CD4-positive, alpha-beta T cell treated with Interleukin-17A for 4 hours (primary cell): ENCODE measurements at regions not wholly inside any gene's neighbourhood (a gene's known extent, or its start where the extent isn't known, plus 50 kb on each side); places are given as distances from the start of the nearest gene placed in this dataset.

ENCODE experiments used
- DNase-seq: peaks from one replicate; pipeline ENCODE4 v3.0.0-alpha.2; 2020; ENCODE audit warnings: mixed read lengths

DNA sequence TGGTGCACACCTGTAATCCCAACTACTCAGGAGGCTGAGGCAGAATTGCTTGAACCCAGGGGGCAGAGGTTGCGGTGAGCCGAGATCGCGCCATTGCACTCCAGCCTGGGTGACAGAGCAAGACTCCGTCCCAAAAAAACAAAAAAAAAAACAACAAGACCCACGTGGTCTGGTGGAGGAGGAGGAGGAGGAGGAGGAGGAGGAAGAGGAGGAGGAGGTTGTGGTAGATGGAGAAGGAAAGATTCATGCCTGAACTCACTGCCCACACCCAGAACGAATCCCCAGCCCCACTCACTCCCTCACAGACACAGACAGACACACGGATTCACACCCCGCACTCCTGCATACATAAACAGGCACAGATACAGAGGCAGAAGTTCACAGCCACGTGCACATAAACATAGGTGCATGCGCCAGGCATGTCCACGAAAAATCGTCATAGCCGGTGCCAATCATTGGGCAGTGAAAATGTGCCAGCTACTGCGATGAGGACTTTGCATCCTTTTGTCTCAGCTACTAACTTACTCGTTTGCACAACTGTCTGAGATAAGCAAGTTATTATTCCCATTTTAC is 138.5 kb downstream of the WSCD1 start:
- DNase-seq, result no peak

DNA sequence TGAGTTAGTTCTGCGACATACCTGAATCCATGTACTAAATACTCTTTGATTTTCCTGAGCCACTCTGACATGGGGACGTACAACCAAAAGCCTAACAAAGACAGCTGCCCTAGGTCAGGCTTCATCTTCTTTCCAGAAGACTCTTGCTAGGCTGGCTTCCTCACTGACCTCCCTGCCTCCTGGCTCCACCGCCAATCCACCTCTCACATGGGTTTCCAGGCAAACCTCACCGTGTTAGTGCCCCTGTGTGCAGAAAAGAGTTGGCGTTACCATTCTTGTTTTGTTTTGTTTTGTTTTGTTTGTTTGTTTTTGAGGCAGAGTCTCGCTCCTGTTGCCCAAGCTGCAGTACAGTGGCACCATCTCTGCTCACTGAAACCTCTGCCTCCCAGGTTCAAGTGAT is 135.3 kb downstream of the WSCD1 start:
- no peak for DNase-seq

DNA sequence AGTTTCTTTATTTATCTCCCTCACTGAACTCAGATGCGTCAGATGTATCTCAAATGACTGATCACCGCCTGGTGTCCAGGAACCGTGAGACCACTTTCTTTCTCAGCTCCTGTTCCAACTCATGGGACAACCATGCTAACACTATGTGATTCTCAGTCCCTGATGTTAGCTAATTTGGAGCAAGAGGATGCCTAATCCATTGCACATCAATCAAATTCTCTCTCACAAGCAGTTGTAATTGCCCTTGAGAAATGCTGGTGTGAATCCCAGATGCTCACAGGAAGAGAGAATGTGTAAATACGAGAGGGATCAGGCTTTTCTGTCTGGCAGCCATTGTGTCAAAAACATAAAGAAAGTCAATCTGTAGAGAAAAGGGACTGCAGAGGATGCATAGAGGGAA is 134.9 kb downstream of the WSCD1 start:
- DNase-seq, result no peak

GRCh38 chr17:6204203-6204722 is 134.1 kb downstream of the WSCD1 start:
- no peak for DNase-seq

GRCh38 chr17:6196355-6196754 is 126.2 kb downstream of the WSCD1 start:
- DNase-seq, result no peak

GRCh38 chr17:6195123-6195522 is 124.9 kb downstream of the WSCD1 start:
- DNase-seq, result no peak

GRCh38 chr17:6191405-6192324 is 121.5 kb downstream of the WSCD1 start:
- no peak for DNase-seq

GRCh38 chr17:6187836-6188235 is 117.7 kb downstream of the WSCD1 start:
- no peak for DNase-seq

GRCh38 chr17:6186998-6187397 is 116.8 kb downstream of the WSCD1 start:
- DNase-seq, result no peak

DNA sequence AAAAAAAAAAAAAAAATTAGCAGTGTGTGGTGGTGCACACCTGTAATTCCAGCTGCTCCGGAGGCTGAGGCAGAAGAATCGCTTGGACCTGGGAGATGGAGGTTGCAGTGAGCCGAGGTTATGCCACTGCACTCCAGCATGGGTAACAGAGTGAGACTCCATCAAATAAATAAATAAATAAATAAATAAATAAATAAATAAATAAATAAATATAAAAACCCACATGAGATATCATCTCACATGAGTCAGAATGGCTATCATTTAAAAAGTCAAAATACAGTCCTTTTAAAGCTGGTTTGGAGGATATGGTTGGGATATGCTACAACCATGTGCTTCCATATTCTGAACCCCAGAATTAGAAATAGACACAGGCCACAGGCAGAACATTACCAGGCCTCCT is 114.3 kb downstream of the WSCD1 start:
- DNase-seq, result no peak

- DNase-seq, result no peak
These were observed 108.8 kb downstream of the WSCD1 start for GRCh38 chr17:6179017-6179416.

DNA sequence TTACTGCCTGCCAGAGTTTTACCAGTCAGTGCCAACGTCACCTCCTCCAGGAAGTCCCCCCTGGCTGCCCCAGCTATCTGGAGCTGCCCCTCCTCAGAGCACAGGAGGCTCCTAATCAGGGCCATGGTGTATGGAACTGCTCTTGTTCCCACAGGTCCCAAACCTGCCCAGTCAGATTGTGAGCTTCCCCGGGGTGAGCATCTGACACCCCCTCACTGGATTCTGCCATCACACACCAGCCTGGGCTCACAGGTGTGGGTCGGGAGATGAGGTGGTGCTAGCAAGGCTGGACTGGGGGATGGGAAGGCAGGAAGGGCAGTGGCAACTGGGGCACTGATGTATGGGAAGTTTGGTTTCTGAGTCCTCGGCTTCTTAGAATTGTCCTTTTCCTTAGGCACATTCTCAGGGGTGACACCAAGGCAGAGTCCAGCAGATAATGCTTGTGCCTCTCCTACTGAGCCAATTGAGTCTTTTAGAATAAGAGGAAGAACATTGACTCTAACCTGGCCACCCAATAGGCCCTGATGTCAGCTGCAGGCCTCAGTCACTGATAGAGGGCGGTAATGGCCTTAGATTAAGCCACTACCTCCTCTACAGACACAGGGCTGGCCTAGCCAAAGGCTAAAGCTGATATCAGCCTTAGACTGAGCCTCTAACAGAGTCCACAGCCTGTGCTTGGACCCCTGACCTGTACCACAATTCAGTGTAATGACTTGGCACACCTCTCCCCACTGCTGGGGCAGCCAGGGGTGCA is 107.9 kb downstream of the WSCD1 start:
- DNase-seq, result no peak
